ENCODE measurements at regions not wholly inside any gene's neighbourhood (a gene's known extent, or its start where the extent isn't known, plus 50 kb on each side); places are given as distances from the start of the nearest gene placed in this dataset.

GRCh38 chr16:6976716-6977115, 355.9 kb upstream of the RBFOX1 start:
- no peak for TF ChIP-seq CTCF (IDR thresholded peaks at IDR 0.05)
- H3K4me1 Mint-ChIP-seq (ENCODE audit: low read depth) = no peaks in the 10 kb centered on the region
- no peak overlapping the region for H3K27ac Mint-ChIP-seq (ENCODE audit: unreplicated experiment)
- no peaks in the 10 kb centered on the region for H3K36me3 Mint-ChIP-seq (ENCODE audit: low read depth)
- DNase-seq (ENCODE audit: low spot score) = no peak
- no peak overlapping the region for H3K4me3 Mint-ChIP-seq (ENCODE audit: unreplicated experiment)
- H3K27me3 Mint-ChIP-seq (ENCODE audit: low read depth) = no peaks in the 10 kb centered on the region
- H3K9me3 Mint-ChIP-seq (ENCODE audit: low read depth) = peaks cover 14% of the 10 kb centered on the region

- Mint-ChIP-seq H3K4me1 (ENCODE audit: low read depth) (no peaks in the 10 kb centered on the region), H3K36me3 (ENCODE audit: low read depth) (no peaks in the 10 kb centered on the region), H3K4me3 (ENCODE audit: unreplicated experiment) (no peak overlapping the region), H3K27me3 (ENCODE audit: low read depth) (no peaks in the 10 kb centered on the region), H3K27ac (ENCODE audit: unreplicated experiment) (no peak overlapping the region), H3K9me3 (ENCODE audit: low read depth) (peaks cover 34% of the 10 kb centered on the region)
- no peak for DNase-seq (ENCODE audit: low spot score)
- no peak for TF ChIP-seq CTCF (IDR thresholded peaks at IDR 0.05)
Measured at GRCh38 chr16:6970171-6970857, 362.3 kb upstream of the RBFOX1 start.

- no peaks in the 10 kb centered on the region for H3K27me3 Mint-ChIP-seq (ENCODE audit: low read depth)
- H3K4me1 Mint-ChIP-seq (ENCODE audit: low read depth) = no peaks in the 10 kb centered on the region
- no peak overlapping the region for H3K27ac Mint-ChIP-seq (ENCODE audit: unreplicated experiment)
- no peak for TF ChIP-seq CTCF (IDR thresholded peaks at IDR 0.05)
- H3K9me3 Mint-ChIP-seq (ENCODE audit: low read depth) = peaks cover 30% of the 10 kb centered on the region
- no peak overlapping the region for H3K4me3 Mint-ChIP-seq (ENCODE audit: unreplicated experiment)
- DNase-seq (ENCODE audit: low spot score) = no peak
- H3K36me3 Mint-ChIP-seq (ENCODE audit: low read depth) = no peaks in the 10 kb centered on the region
Measured at GRCh38 chr16:6969594-6969993, 363.1 kb upstream of the RBFOX1 start.

DNA sequence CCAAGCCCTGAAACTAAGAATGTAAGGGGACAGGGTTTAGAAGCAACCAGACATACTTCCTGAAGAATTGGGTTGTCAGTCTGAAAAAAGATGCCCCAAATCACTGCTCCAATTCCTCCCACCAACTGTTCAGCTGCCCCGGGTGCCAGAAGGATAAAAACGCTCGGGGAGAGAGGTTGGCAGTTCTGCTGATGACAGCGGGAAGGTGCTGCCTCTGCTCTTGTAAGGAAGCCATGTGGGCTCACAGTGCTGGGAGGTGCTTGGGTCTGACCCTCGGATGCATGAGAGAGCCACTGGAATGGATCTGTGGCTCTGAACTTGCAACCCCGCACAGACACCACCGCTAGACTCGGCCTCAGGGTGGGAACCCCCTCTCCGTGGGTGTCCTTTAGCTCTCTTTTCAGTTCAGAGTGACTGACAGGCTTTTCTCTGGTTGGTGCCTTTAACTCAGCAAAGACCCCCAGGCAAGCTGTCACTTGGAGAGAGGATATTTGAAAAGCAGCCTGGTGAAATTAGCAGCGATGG, 364.8 kb upstream of the RBFOX1 start:
- DNase-seq (ENCODE audit: low spot score) = no peak
- H3K27me3 Mint-ChIP-seq (ENCODE audit: low read depth) = no peaks in the 10 kb centered on the region
- peaks cover 35% of the 10 kb centered on the region for H3K9me3 Mint-ChIP-seq (ENCODE audit: low read depth)
- no peak for TF ChIP-seq CTCF (IDR thresholded peaks at IDR 0.05)
- no peaks in the 10 kb centered on the region for H3K36me3 Mint-ChIP-seq (ENCODE audit: low read depth)
- no peaks in the 10 kb centered on the region for H3K4me1 Mint-ChIP-seq (ENCODE audit: low read depth)
- no peak overlapping the region for H3K27ac Mint-ChIP-seq (ENCODE audit: unreplicated experiment)
- H3K4me3 Mint-ChIP-seq (ENCODE audit: unreplicated experiment) = no peak overlapping the region

- TF ChIP-seq CTCF (IDR thresholded peaks at IDR 0.05) = no peak
- Mint-ChIP-seq H3K4me3 (ENCODE audit: unreplicated experiment) (no peak overlapping the region), H3K9me3 (ENCODE audit: low read depth) (peaks cover 33% of the 10 kb centered on the region), H3K27ac (ENCODE audit: unreplicated experiment) (no peak overlapping the region), H3K4me1 (ENCODE audit: low read depth) (no peaks in the 10 kb centered on the region), H3K27me3 (ENCODE audit: low read depth) (no peaks in the 10 kb centered on the region), H3K36me3 (ENCODE audit: low read depth) (no peaks in the 10 kb centered on the region)
- no peak for DNase-seq (ENCODE audit: low spot score)
Measured at GRCh38 chr16:6966925-6967324, 365.7 kb upstream of the RBFOX1 start.

Data from chondrocyte (in vitro differentiated cells).